NB4 (cell line): ENCODE measurements at regions not wholly inside any gene's neighbourhood (a gene's known extent, or its start where the extent isn't known, plus 50 kb on each side); places are given as distances from the start of the nearest gene placed in this dataset.

Source experiments
- DNase-seq: peaks from one replicate; pipeline ENCODE4 v3.0.0; 2010; ENCODE audit warnings: low read depth
- H3K4me3 ChIP-seq: one replicate; pipeline ENCODE4 v1.5.1; 2011; ENCODE audit warnings: mild to moderate bottlenecking, low read depth, low read length, moderate library complexity
- MYC ChIP-seq: IDR thresholded peaks from 2 replicates; pipeline ENCODE4 v1.6.1; 2011; ENCODE audit warnings: low read depth, low read length
- POLR2A ChIP-seq: IDR thresholded peaks from 2 replicates; pipeline ENCODE4 v1.6.1; 2011; ENCODE audit warnings: mild to moderate bottlenecking; ENCODE audit not compliant: insufficient read length; ENCODE audit errors: extremely low read depth
- TF ChIP-seq, protein P1 (sequence below): IDR thresholded peaks from one replicate; pipeline ENCODE4 v1.5.1; 2012; ENCODE audit warnings: low read depth, low read length
- TF ChIP-seq, protein P2 (sequence below): IDR thresholded peaks from 2 replicates; pipeline ENCODE4 v1.6.1; 2011; ENCODE audit warnings: low read depth, low read length

DNA sequence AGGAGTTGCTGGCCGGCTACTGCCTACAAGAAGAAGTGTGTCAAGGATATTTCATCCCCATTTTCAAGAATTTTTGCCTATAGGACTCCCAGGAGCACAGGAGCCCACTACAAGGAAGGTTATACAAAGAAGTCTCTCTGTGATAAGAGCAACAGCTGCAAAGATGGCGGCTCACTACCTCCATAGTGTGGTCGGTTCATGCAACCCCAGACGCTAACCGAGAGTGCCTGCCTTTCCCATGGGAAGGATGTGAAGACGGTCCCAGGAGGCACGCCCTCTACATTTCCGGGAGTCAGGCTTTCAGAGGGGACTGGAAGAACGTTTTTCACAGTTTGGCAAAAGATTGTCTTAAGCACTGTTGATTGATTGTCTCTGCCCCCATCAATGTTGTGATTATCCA is 816.3 kb downstream of the QKI start:
- no peak for TF ChIP-seq MYC
- TF ChIP-seq POLR2A: no peak
- TF ChIP-seq, protein P1, sequence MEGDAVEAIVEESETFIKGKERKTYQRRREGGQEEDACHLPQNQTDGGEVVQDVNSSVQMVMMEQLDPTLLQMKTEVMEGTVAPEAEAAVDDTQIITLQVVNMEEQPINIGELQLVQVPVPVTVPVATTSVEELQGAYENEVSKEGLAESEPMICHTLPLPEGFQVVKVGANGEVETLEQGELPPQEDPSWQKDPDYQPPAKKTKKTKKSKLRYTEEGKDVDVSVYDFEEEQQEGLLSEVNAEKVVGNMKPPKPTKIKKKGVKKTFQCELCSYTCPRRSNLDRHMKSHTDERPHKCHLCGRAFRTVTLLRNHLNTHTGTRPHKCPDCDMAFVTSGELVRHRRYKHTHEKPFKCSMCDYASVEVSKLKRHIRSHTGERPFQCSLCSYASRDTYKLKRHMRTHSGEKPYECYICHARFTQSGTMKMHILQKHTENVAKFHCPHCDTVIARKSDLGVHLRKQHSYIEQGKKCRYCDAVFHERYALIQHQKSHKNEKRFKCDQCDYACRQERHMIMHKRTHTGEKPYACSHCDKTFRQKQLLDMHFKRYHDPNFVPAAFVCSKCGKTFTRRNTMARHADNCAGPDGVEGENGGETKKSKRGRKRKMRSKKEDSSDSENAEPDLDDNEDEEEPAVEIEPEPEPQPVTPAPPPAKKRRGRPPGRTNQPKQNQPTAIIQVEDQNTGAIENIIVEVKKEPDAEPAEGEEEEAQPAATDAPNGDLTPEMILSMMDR: no peak
- TF ChIP-seq, protein P2, sequence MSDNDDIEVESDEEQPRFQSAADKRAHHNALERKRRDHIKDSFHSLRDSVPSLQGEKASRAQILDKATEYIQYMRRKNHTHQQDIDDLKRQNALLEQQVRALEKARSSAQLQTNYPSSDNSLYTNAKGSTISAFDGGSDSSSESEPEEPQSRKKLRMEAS: no peak
- no peak overlapping the region for H3K4me3 ChIP-seq
- no peak for DNase-seq

DNA sequence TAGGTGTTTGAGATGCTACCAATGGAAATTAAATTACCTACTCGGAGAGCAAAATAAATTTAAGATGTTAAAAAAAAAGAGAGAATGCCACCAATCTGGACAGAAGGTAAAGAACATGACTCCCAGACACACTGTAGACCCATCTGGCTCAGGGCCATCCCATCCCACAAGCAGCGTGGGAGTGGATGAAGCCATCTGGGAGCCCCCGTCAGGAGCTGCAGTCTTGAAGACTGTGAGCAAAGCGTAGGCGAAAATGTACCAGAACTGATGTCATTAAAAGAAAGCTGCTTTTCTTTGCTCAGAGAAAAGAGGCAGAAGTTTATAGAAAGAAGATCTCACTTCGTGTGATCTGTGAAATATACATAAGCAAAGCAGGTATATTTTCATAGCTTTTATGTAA is 815.7 kb downstream of the QKI start:
- no peak overlapping the region for H3K4me3 ChIP-seq
- no peak for TF ChIP-seq MYC
- no peak for DNase-seq

DNA sequence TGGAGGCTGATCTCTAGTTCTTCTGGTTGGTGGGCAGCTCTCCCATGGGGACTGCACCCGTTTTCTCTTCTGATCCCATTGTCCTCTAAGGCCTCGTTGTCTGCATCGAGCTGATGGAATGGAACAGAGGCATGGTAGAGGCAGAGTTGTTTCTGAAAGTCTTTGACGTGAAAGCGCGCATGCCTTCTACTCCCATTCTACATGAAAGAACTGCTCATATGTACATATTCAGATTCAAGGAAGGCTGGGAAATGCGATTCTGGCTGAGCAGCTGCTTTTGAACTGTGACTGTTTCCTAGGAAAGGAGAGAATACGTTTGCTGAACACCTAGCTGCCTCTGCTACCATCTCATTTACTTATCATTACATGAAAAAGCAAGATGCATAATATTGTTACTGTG is 815.2 kb downstream of the QKI start:
- TF ChIP-seq, protein P2: no peak
- TF ChIP-seq, protein P1: no peak
- DNase-seq: no peak
- H3K4me3 ChIP-seq: no peak overlapping the region

DNA sequence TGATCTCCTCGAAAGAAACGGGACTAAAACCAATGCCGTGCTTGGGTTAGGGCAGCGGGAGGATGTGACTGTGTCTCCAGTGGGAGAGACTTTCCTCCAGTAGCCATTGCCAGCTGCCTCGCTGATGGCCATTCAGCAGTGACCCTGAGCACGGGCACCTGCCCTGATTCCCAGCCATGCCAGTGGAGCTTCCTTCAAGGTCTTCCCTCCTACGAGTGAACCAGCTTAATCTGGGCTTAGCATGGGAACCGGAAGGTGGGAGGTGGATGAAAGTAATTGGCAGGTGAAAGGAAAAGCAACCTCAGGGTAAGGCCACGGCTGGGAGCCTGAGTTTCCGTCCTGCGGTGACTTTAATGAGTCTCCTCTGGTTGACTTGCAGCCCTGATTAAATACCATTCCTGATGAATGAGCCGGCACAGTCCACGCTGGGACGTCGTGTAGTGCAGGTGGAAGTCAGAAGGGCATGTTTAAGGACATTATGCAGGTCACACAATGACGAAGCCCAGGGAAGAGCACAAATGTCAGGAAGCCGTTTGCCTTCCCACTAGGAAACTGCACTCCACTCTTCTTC is 813.5 kb downstream of the QKI start:
- H3K4me3 ChIP-seq: no peak overlapping the region
- no peak for DNase-seq
- TF ChIP-seq, protein P2: no peak
- TF ChIP-seq, protein P1: no peak
- TF ChIP-seq POLR2A: no peak
- no peak for TF ChIP-seq MYC

DNA sequence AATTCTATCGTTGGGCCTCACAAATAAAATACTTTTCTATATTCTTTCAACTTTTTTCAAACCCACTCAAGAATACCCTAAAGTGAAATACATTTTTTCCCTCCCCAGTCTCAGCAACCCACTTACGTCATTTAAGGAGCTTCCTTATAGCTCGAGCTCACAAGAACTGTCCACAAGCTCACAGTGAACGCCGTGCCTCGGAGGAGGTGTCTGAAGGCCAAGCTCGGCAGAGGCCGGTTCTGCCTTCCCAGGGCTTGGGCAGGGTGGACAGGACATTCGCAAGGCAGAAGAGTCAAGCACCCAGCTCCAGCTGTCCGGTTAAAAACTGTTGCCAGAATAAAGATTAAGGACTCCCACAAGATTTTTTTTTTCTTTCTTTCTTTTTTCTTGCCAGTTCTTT is 802.3 kb downstream of the QKI start:
- no peak for DNase-seq
- TF ChIP-seq MYC (no peak), POLR2A (no peak)
- TF ChIP-seq, protein P1: no peak
- TF ChIP-seq, protein P2: no peak
- no peak overlapping the region for H3K4me3 ChIP-seq

DNA sequence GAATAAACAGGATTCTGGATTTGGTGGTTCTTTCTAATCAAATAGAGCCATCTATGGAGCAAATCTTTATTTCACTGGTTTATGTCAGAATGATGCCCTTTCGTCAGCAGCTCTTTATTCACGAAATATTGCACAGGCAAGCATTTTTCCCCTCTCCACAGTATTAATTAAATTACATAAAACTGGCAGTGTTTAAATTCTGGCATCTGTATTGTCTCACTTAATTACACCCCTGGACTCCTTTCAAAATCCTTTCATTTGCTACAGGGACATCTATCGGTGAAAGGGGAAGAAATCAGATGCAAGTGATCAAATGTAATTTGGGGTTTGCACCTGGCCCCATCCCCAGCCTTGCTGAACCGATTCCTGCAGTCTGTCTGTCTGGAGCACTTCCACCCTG is 801.9 kb downstream of the QKI start:
- DNase-seq: no peak
- TF ChIP-seq MYC (no peak), POLR2A (no peak)
- TF ChIP-seq, protein P1: no peak
- TF ChIP-seq, protein P2: no peak
- H3K4me3 ChIP-seq: no peak overlapping the region
